ENCODE measurements at regions not wholly inside any gene's neighbourhood (a gene's known extent, or its start where the extent isn't known, plus 50 kb on each side); places are given as distances from the start of the nearest gene placed in this dataset.

DNA sequence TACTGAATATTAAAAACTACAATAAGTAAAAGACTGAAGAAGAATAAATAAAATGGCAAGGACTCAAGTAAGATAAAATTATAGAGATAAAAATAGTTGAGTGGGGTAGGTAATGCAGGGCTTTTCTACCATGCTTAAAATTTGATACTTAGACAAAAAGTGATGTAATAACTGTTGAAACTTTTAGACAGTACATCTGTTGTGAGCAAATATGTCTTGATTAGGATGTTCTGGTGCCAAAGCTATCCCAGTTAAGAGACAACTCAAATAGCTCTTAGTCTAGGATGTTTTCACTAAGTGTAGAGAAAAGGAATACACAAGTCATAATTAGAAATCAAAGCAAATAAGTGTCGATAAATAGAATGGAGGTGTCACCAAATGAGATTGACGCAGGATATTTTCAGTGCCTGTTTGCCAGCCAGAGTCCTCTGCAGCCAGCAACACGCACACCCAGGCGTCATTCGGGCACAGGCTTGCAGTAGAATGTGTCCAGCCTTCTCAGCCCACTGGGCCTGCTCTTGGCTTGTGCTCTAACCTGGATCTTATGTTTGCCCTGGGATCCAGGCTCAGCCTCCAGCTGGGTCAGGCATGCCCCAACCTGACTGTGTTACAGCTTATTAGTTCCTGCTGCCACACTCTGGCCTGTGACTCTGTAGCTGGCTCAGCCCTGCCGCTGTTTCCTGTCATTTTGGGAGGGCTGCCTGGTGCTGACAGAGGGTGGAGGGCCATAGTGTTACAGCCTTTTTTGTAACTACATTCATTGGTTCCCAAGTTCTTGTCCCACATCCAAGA is 766.2 kb downstream of the PCDH17 start:
- H3K9me3 ChIP-seq (ENCODE audit: control insufficient read depth in 2 of 2, insufficient read depth in 1 of 2, low read depth in 1 of 2, low read length in 1 of 2), result peaks cover 3 to 5% of the 10 kb centered on the region in 2 donors
- H3K27me3 ChIP-seq (ENCODE audit: control insufficient read depth in 1 of 2, insufficient read depth in 2 of 2, low read length in 2 of 2), result no peaks in the 10 kb centered on the region
- no peak overlapping the region for H3K4me3 ChIP-seq (ENCODE audit: low read depth in 1 of 2, low read length in 2 of 2)
- no peaks in the 10 kb centered on the region for H3K36me3 ChIP-seq (ENCODE audit: control insufficient read depth in 2 of 2, insufficient read depth in 2 of 2, low read length in 1 of 2)
- H3K27ac ChIP-seq (ENCODE audit: low read depth in 2 of 2, low read length in 1 of 2), result no peak overlapping the region
- 90 to 95% methylated on average over 6 of the region's 6 CpGs for WGBS, 2 donors
- H3K4me1 ChIP-seq (ENCODE audit: control insufficient read depth in 2 of 2, insufficient read depth in 2 of 2, low read length in 1 of 2), result no peaks in the 10 kb centered on the region

- H3K4me3 ChIP-seq (ENCODE audit: low read depth in 1 of 2, low read length in 2 of 2), result no peak overlapping the region
- no peaks in the 10 kb centered on the region for H3K36me3 ChIP-seq (ENCODE audit: control insufficient read depth in 2 of 2, insufficient read depth in 2 of 2, low read length in 1 of 2)
- H3K27me3 ChIP-seq (ENCODE audit: control insufficient read depth in 1 of 2, insufficient read depth in 2 of 2, low read length in 2 of 2), result no peaks in the 10 kb centered on the region
- no peaks in the 10 kb centered on the region for H3K4me1 ChIP-seq (ENCODE audit: control insufficient read depth in 2 of 2, insufficient read depth in 2 of 2, low read length in 1 of 2)
- H3K27ac ChIP-seq (ENCODE audit: low read depth in 2 of 2, low read length in 1 of 2), result no peak overlapping the region
- peaks cover 3 to 5% of the 10 kb centered on the region in 2 donors for H3K9me3 ChIP-seq (ENCODE audit: control insufficient read depth in 2 of 2, insufficient read depth in 1 of 2, low read depth in 1 of 2, low read length in 1 of 2)
Measured at GRCh38 chr13:58399263-58399662, 767.7 kb downstream of the PCDH17 start.

DNA sequence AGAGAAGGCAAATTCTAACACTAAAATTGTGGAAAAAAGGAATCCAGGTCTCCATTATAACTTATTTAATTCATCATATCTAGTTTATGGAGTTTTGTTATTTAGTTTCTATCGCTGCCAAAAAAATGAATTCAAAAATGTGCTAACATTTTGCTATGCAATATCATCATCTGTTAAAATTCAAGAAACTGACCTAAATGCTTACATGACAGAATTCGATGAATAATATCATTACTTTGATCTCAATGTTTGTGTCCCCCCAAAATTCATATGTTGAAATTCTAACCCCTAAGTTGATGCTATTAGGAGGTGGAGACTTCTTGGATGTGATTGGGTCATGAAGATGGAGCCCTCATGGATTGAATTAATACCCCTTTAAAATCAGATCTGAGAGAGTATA is 775.0 kb downstream of the PCDH17 start:
- Histone ChIP-seq H3K36me3 (ENCODE audit: control insufficient read depth in 2 of 2, insufficient read depth in 2 of 2, low read length in 1 of 2) (no peaks in the 10 kb centered on the region), H3K27me3 (ENCODE audit: control insufficient read depth in 1 of 2, insufficient read depth in 2 of 2, low read length in 2 of 2) (no peaks in the 10 kb centered on the region), H3K27ac (ENCODE audit: low read depth in 2 of 2, low read length in 1 of 2) (no peak overlapping the region), H3K9me3 (ENCODE audit: control insufficient read depth in 2 of 2, insufficient read depth in 1 of 2, low read depth in 1 of 2, low read length in 1 of 2) (peaks cover 0 to 2% of the 10 kb centered on the region in 2 donors), H3K4me1 (ENCODE audit: control insufficient read depth in 2 of 2, insufficient read depth in 2 of 2, low read length in 1 of 2) (no peaks in the 10 kb centered on the region), H3K4me3 (ENCODE audit: low read depth in 1 of 2, low read length in 2 of 2) (no peak overlapping the region)
- 86 to 91% methylated on average over 2 of the region's 2 CpGs for WGBS, 2 donors

- no peaks in the 10 kb centered on the region for H3K4me1 ChIP-seq (ENCODE audit: control insufficient read depth in 2 of 2, insufficient read depth in 2 of 2, low read length in 1 of 2)
- 74 to 83% methylated on average over 2 of the region's 2 CpGs for WGBS, 2 donors
- H3K27me3 ChIP-seq (ENCODE audit: control insufficient read depth in 1 of 2, insufficient read depth in 2 of 2, low read length in 2 of 2), result no peaks in the 10 kb centered on the region
- no peaks in the 10 kb centered on the region for H3K36me3 ChIP-seq (ENCODE audit: control insufficient read depth in 2 of 2, insufficient read depth in 2 of 2, low read length in 1 of 2)
- H3K9me3 ChIP-seq (ENCODE audit: control insufficient read depth in 2 of 2, insufficient read depth in 1 of 2, low read depth in 1 of 2, low read length in 1 of 2), result peaks cover 0 to under 1% of the 10 kb centered on the region in 2 donors
- H3K4me3 ChIP-seq (ENCODE audit: low read depth in 1 of 2, low read length in 2 of 2), result no peak overlapping the region
- no peak overlapping the region for H3K27ac ChIP-seq (ENCODE audit: low read depth in 2 of 2, low read length in 1 of 2)
Measured at GRCh38 chr13:58429917-58430316, 798.4 kb downstream of the PCDH17 start.

GRCh38 chr13:58434943-58435342 is 803.4 kb downstream of the PCDH17 start:
- WGBS, 2 donors, result 67 to 83% methylated on average over 4 of the region's 4 CpGs
- Histone ChIP-seq H3K27me3 (ENCODE audit: control insufficient read depth in 1 of 2, insufficient read depth in 2 of 2, low read length in 2 of 2) (no peaks in the 10 kb centered on the region), H3K4me3 (ENCODE audit: low read depth in 1 of 2, low read length in 2 of 2) (no peak overlapping the region), H3K36me3 (ENCODE audit: control insufficient read depth in 2 of 2, insufficient read depth in 2 of 2, low read length in 1 of 2) (no peaks in the 10 kb centered on the region), H3K27ac (ENCODE audit: low read depth in 2 of 2, low read length in 1 of 2) (no peak overlapping the region), H3K9me3 (ENCODE audit: control insufficient read depth in 2 of 2, insufficient read depth in 1 of 2, low read depth in 1 of 2, low read length in 1 of 2) (peaks cover 0 to 2% of the 10 kb centered on the region in 2 donors), H3K4me1 (ENCODE audit: control insufficient read depth in 2 of 2, insufficient read depth in 2 of 2, low read length in 1 of 2) (no peaks in the 10 kb centered on the region)

DNA sequence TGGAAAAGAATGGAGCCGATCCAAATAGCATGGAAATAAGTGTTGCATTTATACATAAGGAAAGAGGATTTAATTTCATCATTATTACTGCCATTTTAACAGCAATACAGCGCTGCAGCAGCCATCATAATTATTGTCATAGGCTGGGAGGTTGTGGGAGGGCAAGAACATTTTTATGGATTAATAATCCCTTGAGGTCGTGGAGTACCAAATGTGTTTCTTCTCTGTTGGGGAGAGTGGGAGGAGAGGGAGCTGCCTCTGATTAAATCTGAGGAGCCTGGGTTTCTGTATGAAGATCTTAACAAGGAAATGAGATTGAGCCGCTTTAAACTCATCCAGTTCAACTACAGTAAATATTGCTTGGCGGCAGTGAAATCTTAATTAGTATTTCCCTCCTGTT is 805.9 kb downstream of the PCDH17 start:
- Histone ChIP-seq H3K9me3 (ENCODE audit: control insufficient read depth in 2 of 2, insufficient read depth in 1 of 2, low read depth in 1 of 2, low read length in 1 of 2) (peaks cover 0 to 2% of the 10 kb centered on the region in 2 donors), H3K27me3 (ENCODE audit: control insufficient read depth in 1 of 2, insufficient read depth in 2 of 2, low read length in 2 of 2) (no peaks in the 10 kb centered on the region), H3K4me3 (ENCODE audit: low read depth in 1 of 2, low read length in 2 of 2) (no peak overlapping the region), H3K36me3 (ENCODE audit: control insufficient read depth in 2 of 2, insufficient read depth in 2 of 2, low read length in 1 of 2) (no peaks in the 10 kb centered on the region), H3K27ac (ENCODE audit: low read depth in 2 of 2, low read length in 1 of 2) (no peak overlapping the region), H3K4me1 (ENCODE audit: control insufficient read depth in 2 of 2, insufficient read depth in 2 of 2, low read length in 1 of 2) (no peaks in the 10 kb centered on the region)
- 72 to 77% methylated on average over 5 of the region's 5 CpGs for WGBS, 2 donors

DNA sequence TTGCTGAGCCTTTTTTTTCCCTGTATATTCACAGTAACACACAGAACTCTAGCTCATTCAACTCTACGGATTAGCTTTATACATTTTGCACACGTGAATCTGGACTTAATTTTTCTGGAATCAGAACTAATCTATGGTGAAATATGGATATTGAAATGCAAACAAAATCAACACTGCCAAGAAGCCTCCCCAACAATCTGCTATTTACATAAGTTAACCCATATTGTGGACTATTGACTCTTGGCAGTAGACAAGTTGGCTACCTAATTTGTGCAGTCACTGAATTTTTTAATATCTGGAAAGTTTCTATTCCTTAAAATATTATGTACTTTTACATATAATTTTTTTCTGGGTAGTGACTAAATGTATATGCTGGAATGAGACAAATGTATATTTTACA is 815.4 kb downstream of the PCDH17 start:
- Histone ChIP-seq H3K36me3 (ENCODE audit: control insufficient read depth in 2 of 2, insufficient read depth in 2 of 2, low read length in 1 of 2) (no peaks in the 10 kb centered on the region), H3K27ac (ENCODE audit: low read depth in 2 of 2, low read length in 1 of 2) (no peak overlapping the region), H3K27me3 (ENCODE audit: control insufficient read depth in 1 of 2, insufficient read depth in 2 of 2, low read length in 2 of 2) (no peaks in the 10 kb centered on the region), H3K9me3 (ENCODE audit: control insufficient read depth in 2 of 2, insufficient read depth in 1 of 2, low read depth in 1 of 2, low read length in 1 of 2) (no peaks in the 10 kb centered on the region), H3K4me3 (ENCODE audit: low read depth in 1 of 2, low read length in 2 of 2) (no peak overlapping the region), H3K4me1 (ENCODE audit: control insufficient read depth in 2 of 2, insufficient read depth in 2 of 2, low read length in 1 of 2) (no peaks in the 10 kb centered on the region)
- 39 to 55% methylated on average over 2 of the region's 2 CpGs for WGBS, 2 donors

DNA sequence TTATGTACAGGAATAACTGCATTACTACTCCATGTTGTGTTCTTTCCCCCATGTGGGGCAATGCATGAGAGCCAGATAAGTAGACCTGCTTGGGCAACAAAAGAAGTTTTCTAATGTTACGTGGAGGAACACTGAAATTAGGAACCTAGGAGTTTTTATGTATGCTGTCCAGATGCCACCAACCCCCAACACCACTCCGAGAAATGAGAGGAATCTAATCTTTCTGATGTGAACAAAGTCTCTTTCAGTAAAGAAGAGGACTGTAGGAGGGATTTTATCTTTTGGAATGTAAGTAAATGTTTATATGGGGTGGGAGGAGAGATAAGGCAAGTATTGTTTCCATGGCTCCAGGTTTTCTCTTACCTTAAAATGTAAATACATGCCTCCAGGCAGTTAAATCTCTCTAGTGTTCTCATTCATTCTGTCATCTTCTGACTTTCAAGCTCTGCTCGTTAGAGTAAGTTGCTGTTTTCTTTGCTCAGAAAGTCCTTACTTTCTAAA is 820.6 kb downstream of the PCDH17 start:
- 31 to 41% methylated on average over 3 of the region's 3 CpGs for WGBS, 2 donors
- Histone ChIP-seq H3K4me1 (ENCODE audit: control insufficient read depth in 2 of 2, insufficient read depth in 2 of 2, low read length in 1 of 2) (no peaks in the 10 kb centered on the region), H3K9me3 (ENCODE audit: control insufficient read depth in 2 of 2, insufficient read depth in 1 of 2, low read depth in 1 of 2, low read length in 1 of 2) (no peaks in the 10 kb centered on the region), H3K4me3 (ENCODE audit: low read depth in 1 of 2, low read length in 2 of 2) (no peak overlapping the region), H3K36me3 (ENCODE audit: control insufficient read depth in 2 of 2, insufficient read depth in 2 of 2, low read length in 1 of 2) (no peaks in the 10 kb centered on the region), H3K27ac (ENCODE audit: low read depth in 2 of 2, low read length in 1 of 2) (no peak overlapping the region), H3K27me3 (ENCODE audit: control insufficient read depth in 1 of 2, insufficient read depth in 2 of 2, low read length in 2 of 2) (no peaks in the 10 kb centered on the region)

DNA sequence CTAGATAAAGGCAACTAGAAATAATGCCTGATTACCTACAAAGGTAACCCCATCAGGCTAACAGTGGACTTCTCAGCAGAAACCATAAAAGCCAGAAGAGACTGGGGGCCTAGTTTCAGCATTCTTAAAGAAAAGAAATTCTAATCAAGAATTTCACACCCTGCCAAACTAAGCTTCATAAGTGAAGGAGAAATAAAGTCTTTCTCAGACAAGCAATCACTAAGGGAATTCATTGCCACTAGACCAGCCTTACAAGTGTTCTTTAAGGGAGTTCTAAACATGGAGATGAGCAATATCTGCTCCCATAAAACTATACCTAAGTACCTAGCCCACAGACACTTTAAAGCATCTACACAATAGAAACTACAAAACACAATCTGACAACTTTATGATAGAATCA is 823.5 kb downstream of the PCDH17 start:
- Histone ChIP-seq H3K27ac (ENCODE audit: low read depth in 2 of 2, low read length in 1 of 2) (no peak overlapping the region), H3K9me3 (ENCODE audit: control insufficient read depth in 2 of 2, insufficient read depth in 1 of 2, low read depth in 1 of 2, low read length in 1 of 2) (no peaks in the 10 kb centered on the region), H3K4me3 (ENCODE audit: low read depth in 1 of 2, low read length in 2 of 2) (no peak overlapping the region), H3K27me3 (ENCODE audit: control insufficient read depth in 1 of 2, insufficient read depth in 2 of 2, low read length in 2 of 2) (no peaks in the 10 kb centered on the region), H3K36me3 (ENCODE audit: control insufficient read depth in 2 of 2, insufficient read depth in 2 of 2, low read length in 1 of 2) (no peaks in the 10 kb centered on the region), H3K4me1 (ENCODE audit: control insufficient read depth in 2 of 2, insufficient read depth in 2 of 2, low read length in 1 of 2) (no peaks in the 10 kb centered on the region)

GRCh38 chr13:58461217-58461616 is 829.7 kb downstream of the PCDH17 start:
- H3K27me3 ChIP-seq (ENCODE audit: control insufficient read depth in 1 of 2, insufficient read depth in 2 of 2, low read length in 2 of 2), result no peaks in the 10 kb centered on the region
- H3K4me3 ChIP-seq (ENCODE audit: low read depth in 1 of 2, low read length in 2 of 2), result no peak overlapping the region
- no peak overlapping the region for H3K27ac ChIP-seq (ENCODE audit: low read depth in 2 of 2, low read length in 1 of 2)
- no peaks in the 10 kb centered on the region for H3K9me3 ChIP-seq (ENCODE audit: control insufficient read depth in 2 of 2, insufficient read depth in 1 of 2, low read depth in 1 of 2, low read length in 1 of 2)
- H3K36me3 ChIP-seq (ENCODE audit: control insufficient read depth in 2 of 2, insufficient read depth in 2 of 2, low read length in 1 of 2), result no peaks in the 10 kb centered on the region
- 63 to 71% methylated on average over 2 of the region's 2 CpGs for WGBS, 2 donors
- H3K4me1 ChIP-seq (ENCODE audit: control insufficient read depth in 2 of 2, insufficient read depth in 2 of 2, low read length in 1 of 2), result no peaks in the 10 kb centered on the region

Measured in esophagus (tissue), 2 donors.